HG02852 (cell line): ENCODE measurements at regions not wholly inside any gene's neighbourhood (a gene's known extent, or its start where the extent isn't known, plus 50 kb on each side); places are given as distances from the start of the nearest gene placed in this dataset.
"Not testable (repeated sequence)": the region's sequence is repeated elsewhere in the genome, so short reads cannot be mapped to it uniquely, and the experiment has no call there.

Experiments used
- ATAC-seq: cut with Tn5 transposase; IDR thresholded peaks from one replicate; pipeline ENCODE4 v1.9.1; 2021; ENCODE audit warnings: mild to moderate bottlenecking, moderate library complexity; ENCODE audit not compliant: unreplicated experiment

GRCh38 chr9:13461414-13461991 lies 182.0 kb upstream of the MPDZ start:
- ATAC-seq: no peak

- no peak for ATAC-seq
These were observed 179.6 kb upstream of the MPDZ start for GRCh38 chr9:13459071-13459470.

GRCh38 chr9:13457795-13458194 lies 178.3 kb upstream of the MPDZ start:
- no peak for ATAC-seq

- peak; percentile 81 for ATAC-seq
These were observed 171.2 kb upstream of the MPDZ start for GRCh38 chr9:13450723-13451122.

GRCh38 chr9:13448482-13448881 lies 169.0 kb upstream of the MPDZ start:
- no peak for ATAC-seq

GRCh38 chr9:13447843-13448422 lies 168.4 kb upstream of the MPDZ start:
- no peak for ATAC-seq

GRCh38 chr9:13446938-13447842 lies 167.7 kb upstream of the MPDZ start:
- ATAC-seq: no peak

- no peak for ATAC-seq
These were observed 166.9 kb upstream of the MPDZ start for GRCh38 chr9:13446286-13446937.

GRCh38 chr9:13445103-13445500 lies 165.6 kb upstream of the MPDZ start:
- ATAC-seq: no peak

- no peak for ATAC-seq
These were observed 165.0 kb upstream of the MPDZ start for GRCh38 chr9:13444245-13445102.

- no peak for ATAC-seq
These were observed 164.1 kb upstream of the MPDZ start for GRCh38 chr9:13443346-13444244.

GRCh38 chr9:13439685-13440476 lies 160.4 kb upstream of the MPDZ start:
- ATAC-seq: no peak

- ATAC-seq: no peak
These were observed 158.4 kb upstream of the MPDZ start for GRCh38 chr9:13437866-13438265.

GRCh38 chr9:13436591-13436990 lies 157.1 kb upstream of the MPDZ start:
- ATAC-seq: no peak

- not testable (repeated sequence) for ATAC-seq
These were observed 154.0 kb upstream of the MPDZ start for GRCh38 chr9:13433453-13433852.

- ATAC-seq: no peak
These were observed 153.4 kb upstream of the MPDZ start for GRCh38 chr9:13432904-13433303.

GRCh38 chr9:13431692-13432091 lies 152.2 kb upstream of the MPDZ start:
- ATAC-seq: no peak

GRCh38 chr9:13431222-13431536 lies 151.7 kb upstream of the MPDZ start:
- no peak for ATAC-seq
